Endothelial cell (in vitro differentiated cells): ENCODE measurements at regions not wholly inside any gene's neighbourhood (a gene's known extent, or its start where the extent isn't known, plus 50 kb on each side); places are given as distances from the start of the nearest gene placed in this dataset.

Source experiments
- DNase-seq: peaks from one replicate; pipeline ENCODE4 v3.0.0; 2021; ENCODE audit warnings: low spot score
- H3K27ac Mint-ChIP-seq: one replicate; pipeline ENCODE4 v1.8.0; 2021; ENCODE audit warnings: mixed read lengths, inconsistent platforms; ENCODE audit not compliant: unreplicated experiment
- H3K27me3 Mint-ChIP-seq: one replicate; pipeline ENCODE4 v1.8.0; 2021; ENCODE audit warnings: mild to moderate bottlenecking, moderate library complexity, mixed read lengths, inconsistent platforms; ENCODE audit not compliant: unreplicated experiment
- H3K36me3 Mint-ChIP-seq: one replicate; pipeline ENCODE4 v1.8.0; 2021; ENCODE audit warnings: mild to moderate bottlenecking, low read depth, mixed read lengths, inconsistent platforms; ENCODE audit not compliant: unreplicated experiment
- H3K4me1 Mint-ChIP-seq: one replicate; pipeline ENCODE4 v1.8.0; 2021; ENCODE audit warnings: mild to moderate bottlenecking, mixed read lengths, inconsistent platforms; ENCODE audit not compliant: unreplicated experiment
- H3K4me3 Mint-ChIP-seq: one replicate; pipeline ENCODE4 v1.8.0; 2021; ENCODE audit warnings: mild to moderate bottlenecking, mixed read lengths, inconsistent platforms; ENCODE audit not compliant: unreplicated experiment
- H3K9me3 Mint-ChIP-seq: one replicate; pipeline ENCODE4 v1.8.0; 2021; ENCODE audit warnings: mixed read lengths, inconsistent platforms; ENCODE audit not compliant: unreplicated experiment
- TF ChIP-seq, protein P1 (sequence below): fragments of 200-600 bp; sonication (generic); IDR thresholded peaks from one replicate; pipeline ENCODE4 v1.5.0; 2021; ENCODE audit warnings: antibody characterized with exemption; ENCODE audit not compliant: unreplicated experiment

DNA sequence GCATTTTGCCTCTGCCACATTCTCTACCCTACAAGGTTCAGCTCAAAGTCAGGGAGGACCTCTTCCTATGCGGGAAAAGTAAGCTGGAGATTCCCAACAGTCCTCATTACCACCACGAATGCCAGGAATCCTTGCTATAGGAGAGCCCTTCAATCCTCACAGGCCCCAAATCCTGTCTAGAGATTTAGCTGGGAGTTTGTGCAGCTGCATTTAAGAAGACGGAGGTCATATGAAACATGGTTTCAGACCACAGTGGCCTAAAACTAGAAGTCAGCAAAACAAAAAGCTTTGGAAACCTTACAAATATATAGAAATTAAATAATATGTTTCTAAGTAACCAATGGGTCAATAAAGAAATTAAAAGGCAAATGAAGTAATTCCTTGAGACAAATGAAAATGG, 415.3 kb upstream of the SETBP1 start:
- Mint-ChIP-seq H3K9me3 (no peaks in the 10 kb centered on the region), H3K27me3 (peaks cover 1% of the 10 kb centered on the region), H3K4me1 (no peaks in the 10 kb centered on the region), H3K4me3 (no peak overlapping the region), H3K27ac (no peak overlapping the region), H3K36me3 (peaks cover 4% of the 10 kb centered on the region)
- TF ChIP-seq, protein P1, sequence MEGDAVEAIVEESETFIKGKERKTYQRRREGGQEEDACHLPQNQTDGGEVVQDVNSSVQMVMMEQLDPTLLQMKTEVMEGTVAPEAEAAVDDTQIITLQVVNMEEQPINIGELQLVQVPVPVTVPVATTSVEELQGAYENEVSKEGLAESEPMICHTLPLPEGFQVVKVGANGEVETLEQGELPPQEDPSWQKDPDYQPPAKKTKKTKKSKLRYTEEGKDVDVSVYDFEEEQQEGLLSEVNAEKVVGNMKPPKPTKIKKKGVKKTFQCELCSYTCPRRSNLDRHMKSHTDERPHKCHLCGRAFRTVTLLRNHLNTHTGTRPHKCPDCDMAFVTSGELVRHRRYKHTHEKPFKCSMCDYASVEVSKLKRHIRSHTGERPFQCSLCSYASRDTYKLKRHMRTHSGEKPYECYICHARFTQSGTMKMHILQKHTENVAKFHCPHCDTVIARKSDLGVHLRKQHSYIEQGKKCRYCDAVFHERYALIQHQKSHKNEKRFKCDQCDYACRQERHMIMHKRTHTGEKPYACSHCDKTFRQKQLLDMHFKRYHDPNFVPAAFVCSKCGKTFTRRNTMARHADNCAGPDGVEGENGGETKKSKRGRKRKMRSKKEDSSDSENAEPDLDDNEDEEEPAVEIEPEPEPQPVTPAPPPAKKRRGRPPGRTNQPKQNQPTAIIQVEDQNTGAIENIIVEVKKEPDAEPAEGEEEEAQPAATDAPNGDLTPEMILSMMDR = no peak
- DNase-seq = no peak

DNA sequence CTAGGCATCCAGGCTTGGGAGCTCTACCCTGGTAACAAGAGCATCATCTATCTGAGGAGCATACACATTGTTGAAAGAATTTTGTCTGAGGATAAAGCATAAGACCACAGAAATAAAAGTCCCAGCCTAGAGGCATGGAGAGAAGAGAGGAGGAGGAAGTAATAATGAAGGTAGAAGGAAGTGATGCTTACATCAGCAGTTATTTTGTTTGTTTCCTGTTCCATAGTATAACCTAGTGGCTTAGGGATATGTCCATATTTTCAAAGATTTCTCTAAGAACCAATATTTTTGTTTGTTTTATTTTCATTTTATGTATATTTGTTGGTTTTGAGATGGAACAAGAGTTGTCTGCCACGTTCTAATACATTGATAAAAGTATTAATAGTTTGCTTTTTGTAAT, 407.4 kb upstream of the SETBP1 start:
- Mint-ChIP-seq H3K9me3 (no peaks in the 10 kb centered on the region), H3K4me1 (no peaks in the 10 kb centered on the region), H3K27ac (no peak overlapping the region), H3K4me3 (no peak overlapping the region), H3K36me3 (no peaks in the 10 kb centered on the region), H3K27me3 (peaks cover 1% of the 10 kb centered on the region)
- DNase-seq = no peak
- TF ChIP-seq, protein P1 = no peak

DNA sequence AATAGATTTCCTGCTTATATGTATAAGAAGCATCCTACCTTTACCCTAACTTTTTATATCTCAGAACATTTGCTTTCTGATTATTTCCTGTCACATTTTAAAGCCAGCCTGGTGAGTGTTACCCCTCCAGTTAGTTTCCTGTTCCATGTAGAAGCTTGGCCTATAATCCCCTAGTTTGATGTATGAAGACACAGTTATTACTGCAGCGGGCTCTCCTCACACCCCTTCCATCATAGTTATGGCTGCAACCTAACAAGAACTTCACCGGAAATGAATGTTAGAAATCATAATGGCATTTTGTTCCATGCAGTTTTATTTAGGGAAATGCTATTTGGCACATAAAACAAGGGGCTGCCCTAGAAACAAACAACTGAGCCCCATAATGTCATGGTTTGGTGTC, 400.2 kb upstream of the SETBP1 start:
- no peak overlapping the region for H3K27ac Mint-ChIP-seq
- TF ChIP-seq, protein P1 = no peak
- no peaks in the 10 kb centered on the region for H3K9me3 Mint-ChIP-seq
- no peak overlapping the region for H3K4me3 Mint-ChIP-seq
- H3K36me3 Mint-ChIP-seq = no peaks in the 10 kb centered on the region
- no peak for DNase-seq
- no peaks in the 10 kb centered on the region for H3K4me1 Mint-ChIP-seq
- H3K27me3 Mint-ChIP-seq = no peaks in the 10 kb centered on the region

DNA sequence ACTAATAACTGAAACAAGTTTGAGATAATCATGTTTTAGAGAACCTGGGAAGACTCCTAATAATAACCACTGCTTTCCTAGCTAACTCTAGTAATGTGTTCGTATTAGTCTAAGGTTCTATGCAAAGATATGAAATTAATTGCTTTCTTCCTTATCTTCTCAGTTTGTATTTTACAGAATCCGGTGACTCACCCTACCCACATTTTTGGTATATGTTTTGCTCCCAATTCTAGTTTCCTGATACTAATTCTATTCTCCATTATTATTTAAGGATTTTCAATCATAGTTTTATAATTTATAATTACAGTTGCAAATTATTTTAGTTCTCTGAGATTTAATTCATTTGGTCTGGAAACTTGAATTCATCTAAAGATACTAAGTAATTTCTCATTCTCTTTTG, 394.6 kb upstream of the SETBP1 start:
- Mint-ChIP-seq H3K27me3 (peaks cover 2% of the 10 kb centered on the region), H3K27ac (no peak overlapping the region), H3K4me3 (no peak overlapping the region), H3K4me1 (no peaks in the 10 kb centered on the region), H3K9me3 (no peaks in the 10 kb centered on the region), H3K36me3 (no peaks in the 10 kb centered on the region)
- TF ChIP-seq, protein P1 = no peak
- DNase-seq = no peak

DNA sequence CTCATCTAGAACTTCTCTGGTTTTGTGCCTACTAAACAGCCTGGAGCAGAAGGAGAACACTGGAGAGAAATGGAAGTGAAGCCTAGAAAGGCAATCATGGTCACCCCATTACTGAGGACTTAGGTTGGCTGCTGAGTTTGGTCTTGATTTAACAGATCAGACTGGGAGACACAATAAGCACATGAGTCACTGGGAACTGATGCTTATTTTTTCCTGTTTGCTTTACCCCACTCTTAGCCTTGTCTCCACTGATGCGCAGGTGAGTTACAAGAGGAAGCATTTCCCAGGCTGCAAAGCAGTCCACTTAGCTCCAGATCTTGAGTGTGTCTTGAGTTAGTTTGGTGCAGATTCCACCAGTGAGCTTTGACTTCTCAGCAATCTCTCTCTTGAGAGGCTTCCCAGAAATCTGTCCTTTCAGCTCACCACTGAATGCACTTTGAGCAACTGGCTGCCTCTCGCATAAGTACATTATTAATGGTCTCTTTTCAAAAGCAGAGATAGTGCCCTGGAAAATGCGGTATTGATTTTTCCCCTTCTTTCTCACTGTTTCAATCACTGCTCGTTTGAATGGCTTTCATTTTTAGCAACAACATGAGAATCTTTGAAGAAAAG, 390.2 kb upstream of the SETBP1 start:
- Mint-ChIP-seq H3K9me3 (no peaks in the 10 kb centered on the region), H3K4me3 (no peak overlapping the region)
- no peak for DNase-seq

More for the DNA sequence above, 390.2 kb upstream of the SETBP1 start:
- H3K27me3 Mint-ChIP-seq = peaks cover 4% of the 10 kb centered on the region
- no peak overlapping the region for H3K27ac Mint-ChIP-seq
- H3K36me3 Mint-ChIP-seq = no peaks in the 10 kb centered on the region
- H3K4me1 Mint-ChIP-seq = no peaks in the 10 kb centered on the region
- TF ChIP-seq, protein P1 = no peak
